Coronary artery (tissue), 2 donors: ENCODE measurements at regions not wholly inside any gene's neighbourhood (a gene's known extent, or its start where the extent isn't known, plus 50 kb on each side); places are given as distances from the start of the nearest gene placed in this dataset.

Experiments used
- DNase-seq: peaks from one replicate; pipeline ENCODE4 v3.0.0-alpha.2; 2017; ENCODE audit warnings: low spot score
- H3K27ac ChIP-seq, 2 donors: fragments of 200-600 bp; sonication (generic); one replicate each; pipeline ENCODE4 v1.5.1; 2016 to 2019
- H3K4me3 ChIP-seq: fragments of 200-600 bp; sonication (generic); 2 replicates; pipeline ENCODE4 v1.5.1; 2016; ENCODE audit warnings: mild to moderate bottlenecking, moderate library complexity
- CTCF ChIP-seq: fragments of 200-600 bp; sonication (generic); IDR thresholded peaks from one replicate; pipeline ENCODE4 v1.5.1; 2019; ENCODE audit warnings: antibody characterized with exemption

- DNase-seq = no peak
- TF ChIP-seq CTCF = no peak
- H3K27ac ChIP-seq = no peak overlapping the region
- no peak overlapping the region for H3K4me3 ChIP-seq
Measured at GRCh38 chr16:80287674-80288073, 253.1 kb upstream of the DYNLRB2 start.

- TF ChIP-seq CTCF = no peak
- no peak overlapping the region for H3K27ac ChIP-seq
- DNase-seq = no peak
- no peak overlapping the region for H3K4me3 ChIP-seq
Measured at GRCh38 chr16:80285104-80285503, 255.7 kb upstream of the DYNLRB2 start.

GRCh38 chr16:80283466-80284392, 257.1 kb upstream of the DYNLRB2 start:
- H3K27ac ChIP-seq = no peak overlapping the region
- no peak for TF ChIP-seq CTCF
- no peak for DNase-seq
- no peak overlapping the region for H3K4me3 ChIP-seq

GRCh38 chr16:80280557-80280956, 260.2 kb upstream of the DYNLRB2 start:
- Histone ChIP-seq H3K27ac (no peak overlapping the region), H3K4me3 (no peak overlapping the region)
- TF ChIP-seq CTCF = no peak
- DNase-seq = no peak

GRCh38 chr16:80279656-80280055, 261.1 kb upstream of the DYNLRB2 start:
- no peak for TF ChIP-seq CTCF
- no peak for DNase-seq
- H3K4me3 ChIP-seq = no peak overlapping the region
- H3K27ac ChIP-seq = no peak overlapping the region

- no peak overlapping the region for H3K4me3 ChIP-seq
- no peak for DNase-seq
- TF ChIP-seq CTCF = no peak
- H3K27ac ChIP-seq = no peak overlapping the region
Measured at GRCh38 chr16:80277182-80277581, 263.6 kb upstream of the DYNLRB2 start.

GRCh38 chr16:80274576-80275191, 266.1 kb upstream of the DYNLRB2 start:
- no peak overlapping the region for H3K4me3 ChIP-seq
- TF ChIP-seq CTCF = no peak
- H3K27ac ChIP-seq = no peak overlapping the region
- DNase-seq = no peak
